BE2C (cell line): ENCODE measurements at regions not wholly inside any gene's neighbourhood (a gene's known extent, or its start where the extent isn't known, plus 50 kb on each side); places are given as distances from the start of the nearest gene placed in this dataset.

Experiments
- DNase-seq: peaks from one replicate; pipeline ENCODE4 v3.0.0-alpha.2; 2020
- H3K27me3 ChIP-seq: fragments of 250-450 bp; sonication (Bioruptor Pico); 2 replicates; pipeline ENCODE4 v1.5.1; 2020; ENCODE audit warnings: mild to moderate bottlenecking
- H3K36me3 ChIP-seq: fragments of 250-450 bp; sonication (Bioruptor Pico); 2 replicates; pipeline ENCODE4 v1.5.1; 2020; ENCODE audit warnings: mild to moderate bottlenecking
- H3K4me1 ChIP-seq: fragments of 250-450 bp; sonication (Bioruptor Pico); 2 replicates; pipeline ENCODE4 v1.5.1; 2020
- H3K4me3 ChIP-seq: 2 replicates; pipeline ENCODE4 v1.5.1; 2011; ENCODE audit warnings: low read depth, low read length
- H3K9me3 ChIP-seq: fragments of 250-450 bp; sonication (Bioruptor Pico); 2 replicates; pipeline ENCODE4 v1.5.1; 2020
- TF ChIP-seq, protein P1 (sequence below): IDR thresholded peaks from 2 replicates; pipeline ENCODE4 v1.5.1; 2012; ENCODE audit warnings: mild to moderate bottlenecking, low read depth, low read length

GRCh38 chr6:71489736-71490135, 201.1 kb downstream of the OGFRL1 start:
- H3K4me1 ChIP-seq, result no peaks in the 10 kb centered on the region
- no peaks in the 10 kb centered on the region for H3K9me3 ChIP-seq
- TF ChIP-seq, protein P1, sequence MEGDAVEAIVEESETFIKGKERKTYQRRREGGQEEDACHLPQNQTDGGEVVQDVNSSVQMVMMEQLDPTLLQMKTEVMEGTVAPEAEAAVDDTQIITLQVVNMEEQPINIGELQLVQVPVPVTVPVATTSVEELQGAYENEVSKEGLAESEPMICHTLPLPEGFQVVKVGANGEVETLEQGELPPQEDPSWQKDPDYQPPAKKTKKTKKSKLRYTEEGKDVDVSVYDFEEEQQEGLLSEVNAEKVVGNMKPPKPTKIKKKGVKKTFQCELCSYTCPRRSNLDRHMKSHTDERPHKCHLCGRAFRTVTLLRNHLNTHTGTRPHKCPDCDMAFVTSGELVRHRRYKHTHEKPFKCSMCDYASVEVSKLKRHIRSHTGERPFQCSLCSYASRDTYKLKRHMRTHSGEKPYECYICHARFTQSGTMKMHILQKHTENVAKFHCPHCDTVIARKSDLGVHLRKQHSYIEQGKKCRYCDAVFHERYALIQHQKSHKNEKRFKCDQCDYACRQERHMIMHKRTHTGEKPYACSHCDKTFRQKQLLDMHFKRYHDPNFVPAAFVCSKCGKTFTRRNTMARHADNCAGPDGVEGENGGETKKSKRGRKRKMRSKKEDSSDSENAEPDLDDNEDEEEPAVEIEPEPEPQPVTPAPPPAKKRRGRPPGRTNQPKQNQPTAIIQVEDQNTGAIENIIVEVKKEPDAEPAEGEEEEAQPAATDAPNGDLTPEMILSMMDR, result no peak
- H3K4me3 ChIP-seq, result no peak overlapping the region
- no peaks in the 10 kb centered on the region for H3K27me3 ChIP-seq
- H3K36me3 ChIP-seq, result no peaks in the 10 kb centered on the region
- DNase-seq, result no peak

DNA sequence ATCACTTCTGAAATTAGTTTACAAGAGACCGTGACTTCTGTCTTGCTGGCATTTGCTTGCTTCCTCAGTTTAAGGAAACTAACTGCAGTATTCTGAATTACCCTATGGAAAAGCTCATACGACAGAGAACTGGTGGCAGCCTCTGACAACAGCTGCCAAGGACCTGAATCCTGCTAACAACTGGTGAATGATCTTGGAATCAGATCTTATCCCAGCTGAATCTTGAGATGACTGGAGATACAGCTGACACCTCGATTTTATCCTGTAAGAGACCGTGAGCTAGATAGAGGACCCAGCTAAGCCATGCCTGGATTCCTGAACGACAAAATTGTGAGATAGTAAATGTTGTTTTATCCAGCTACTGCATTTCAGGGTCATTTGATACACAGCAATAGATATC, 202.3 kb downstream of the OGFRL1 start:
- no peaks in the 10 kb centered on the region for H3K4me1 ChIP-seq
- H3K4me3 ChIP-seq, result no peak overlapping the region
- DNase-seq, result no peak
- TF ChIP-seq, protein P1, result no peak
- H3K9me3 ChIP-seq, result no peaks in the 10 kb centered on the region
- no peaks in the 10 kb centered on the region for H3K36me3 ChIP-seq
- no peaks in the 10 kb centered on the region for H3K27me3 ChIP-seq

- Histone ChIP-seq H3K4me1 (no peaks in the 10 kb centered on the region), H3K27me3 (no peaks in the 10 kb centered on the region), H3K36me3 (no peaks in the 10 kb centered on the region), H3K4me3 (no peak overlapping the region), H3K9me3 (no peaks in the 10 kb centered on the region)
- TF ChIP-seq, protein P1, result no peak
- no peak for DNase-seq
Measured at GRCh38 chr6:71491844-71492243, 203.2 kb downstream of the OGFRL1 start.

DNA sequence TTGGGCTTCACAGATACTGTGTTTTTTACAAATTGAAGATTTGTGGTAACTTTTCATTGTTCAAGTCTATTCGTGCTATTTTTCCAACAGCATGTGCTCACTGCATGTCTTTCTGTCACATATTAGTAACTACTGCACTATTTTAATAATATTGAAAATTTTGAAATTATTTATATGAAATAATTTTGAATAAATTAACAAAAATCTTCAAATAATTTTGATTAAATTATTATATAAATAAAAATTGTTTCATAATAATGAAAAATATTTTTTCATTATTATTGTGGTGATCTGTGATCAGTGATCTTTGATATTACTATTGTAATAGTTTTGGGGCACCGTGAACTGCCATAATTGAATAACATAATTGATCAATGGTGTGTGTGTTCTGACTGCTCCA, 204.1 kb downstream of the OGFRL1 start:
- Histone ChIP-seq H3K36me3 (no peaks in the 10 kb centered on the region), H3K4me3 (no peak overlapping the region), H3K27me3 (no peaks in the 10 kb centered on the region), H3K4me1 (no peaks in the 10 kb centered on the region), H3K9me3 (no peaks in the 10 kb centered on the region)
- no peak for DNase-seq
- TF ChIP-seq, protein P1, result no peak

DNA sequence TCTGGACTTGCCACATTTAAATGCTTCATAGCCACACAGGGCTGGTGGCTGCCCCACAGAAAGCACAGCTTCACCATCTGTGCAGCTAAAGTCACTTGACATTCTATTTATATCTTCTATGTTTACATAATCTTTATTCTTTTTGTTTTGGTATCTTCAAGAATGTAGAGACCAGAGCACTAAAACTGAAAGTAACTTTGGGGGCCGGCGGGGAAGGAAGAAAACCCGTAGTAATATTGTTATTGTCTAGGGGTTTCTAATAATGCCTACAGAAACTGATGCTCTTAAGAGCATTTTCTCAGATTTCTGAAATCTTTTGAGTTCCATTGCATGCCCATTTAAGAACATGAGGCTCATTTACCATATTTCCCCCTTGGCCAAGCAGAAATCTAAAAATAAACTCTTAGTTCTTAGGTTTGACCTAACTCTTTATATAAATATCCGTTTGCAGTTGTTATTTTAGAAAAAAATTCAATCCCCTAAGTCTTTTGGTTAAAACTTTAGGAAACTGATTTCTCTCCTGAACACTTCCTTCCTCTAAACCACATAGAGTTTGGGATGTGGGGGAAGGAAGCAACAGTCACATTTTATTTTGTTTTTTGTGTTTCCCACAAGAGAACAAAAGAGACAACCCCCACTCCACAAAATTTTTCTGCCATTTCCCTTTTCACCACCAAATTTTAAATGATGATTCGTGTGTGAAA, 207.6 kb downstream of the OGFRL1 start:
- TF ChIP-seq, protein P1, result no peak
- Histone ChIP-seq H3K36me3 (no peaks in the 10 kb centered on the region), H3K9me3 (no peaks in the 10 kb centered on the region), H3K4me3 (no peak overlapping the region), H3K27me3 (no peaks in the 10 kb centered on the region), H3K4me1 (no peaks in the 10 kb centered on the region)
- no peak for DNase-seq

DNA sequence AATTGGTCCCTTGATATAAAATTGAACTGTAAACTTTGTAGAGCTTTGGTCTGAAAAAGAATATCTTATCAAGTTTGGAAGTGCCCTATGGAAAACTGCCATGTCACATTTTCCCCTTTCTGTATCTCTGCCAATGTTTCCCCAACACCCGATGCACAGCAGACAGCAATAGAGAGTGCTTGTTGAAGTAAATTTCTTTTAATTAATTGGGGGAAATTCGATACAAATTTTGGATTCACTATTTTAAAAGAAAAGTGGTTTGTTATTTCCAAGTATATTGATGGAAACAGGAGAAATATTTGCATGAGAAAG, 208.1 kb downstream of the OGFRL1 start:
- no peaks in the 10 kb centered on the region for H3K27me3 ChIP-seq
- H3K36me3 ChIP-seq, result no peaks in the 10 kb centered on the region
- TF ChIP-seq, protein P1, result no peak
- DNase-seq, result no peak
- no peaks in the 10 kb centered on the region for H3K9me3 ChIP-seq
- no peaks in the 10 kb centered on the region for H3K4me1 ChIP-seq
- H3K4me3 ChIP-seq, result no peak overlapping the region
